ENCODE measurements at regions not wholly inside any gene's neighbourhood (a gene's known extent, or its start where the extent isn't known, plus 50 kb on each side); places are given as distances from the start of the nearest gene placed in this dataset.

- Histone ChIP-seq H3K9me3 (no peaks in the 10 kb centered on the region), H3K4me3 (no peak overlapping the region), H3K4me1 (0 out of 3 replicates have a peak, but pooled peaks cover 2% of the 10 kb centered on the region), H3K4me2 (no peak overlapping the region), H3K27ac (no peak overlapping the region)
- TF ChIP-seq, protein P1, sequence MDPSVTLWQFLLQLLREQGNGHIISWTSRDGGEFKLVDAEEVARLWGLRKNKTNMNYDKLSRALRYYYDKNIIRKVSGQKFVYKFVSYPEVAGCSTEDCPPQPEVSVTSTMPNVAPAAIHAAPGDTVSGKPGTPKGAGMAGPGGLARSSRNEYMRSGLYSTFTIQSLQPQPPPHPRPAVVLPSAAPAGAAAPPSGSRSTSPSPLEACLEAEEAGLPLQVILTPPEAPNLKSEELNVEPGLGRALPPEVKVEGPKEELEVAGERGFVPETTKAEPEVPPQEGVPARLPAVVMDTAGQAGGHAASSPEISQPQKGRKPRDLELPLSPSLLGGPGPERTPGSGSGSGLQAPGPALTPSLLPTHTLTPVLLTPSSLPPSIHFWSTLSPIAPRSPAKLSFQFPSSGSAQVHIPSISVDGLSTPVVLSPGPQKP (IDR thresholded peaks at IDR 0.05; ENCODE audit: low read depth, low read length) = no peak
- no peak for TF ChIP-seq KDM5A (IDR thresholded peaks at IDR 0.05)
- TF ChIP-seq CHD4 (IDR thresholded peaks at IDR 0.05; ENCODE audit: borderline replicate concordance) = no peak
- no peak for TF ChIP-seq HOXB13 (CRISPR knock-in tag; IDR thresholded peaks at IDR 0.05; ENCODE audit: low read depth)
- no peak for TF ChIP-seq HOXA7 (CRISPR knock-in tag; IDR thresholded peaks at IDR 0.05)
- TF ChIP-seq TFCP2L1 (CRISPR knock-in tag; IDR thresholded peaks at IDR 0.05) = no peak
- TF ChIP-seq ZC3H11A (IDR thresholded peaks at IDR 0.05) = no peak
- no peak for TF ChIP-seq BCL3 (IDR thresholded peaks at IDR 0.05)
- no peak for TF ChIP-seq MAFK (IDR thresholded peaks at IDR 0.05; ENCODE audit: partially characterized antibody)
- TF ChIP-seq FOSL2 (IDR thresholded peaks at IDR 0.05) = no peak
- no peak for TF ChIP-seq FOSL2 (CRISPR knock-in tag; IDR thresholded peaks at IDR 0.05)
- TF ChIP-seq MAX (IDR thresholded peaks at IDR 0.05) = no peak
- TF ChIP-seq SMC3 (IDR thresholded peaks at IDR 0.05) = no peak
- TF ChIP-seq CHD2 (IDR thresholded peaks at IDR 0.05; ENCODE audit: low read length, partially characterized antibody) = no peak
- TF ChIP-seq, protein P2, sequence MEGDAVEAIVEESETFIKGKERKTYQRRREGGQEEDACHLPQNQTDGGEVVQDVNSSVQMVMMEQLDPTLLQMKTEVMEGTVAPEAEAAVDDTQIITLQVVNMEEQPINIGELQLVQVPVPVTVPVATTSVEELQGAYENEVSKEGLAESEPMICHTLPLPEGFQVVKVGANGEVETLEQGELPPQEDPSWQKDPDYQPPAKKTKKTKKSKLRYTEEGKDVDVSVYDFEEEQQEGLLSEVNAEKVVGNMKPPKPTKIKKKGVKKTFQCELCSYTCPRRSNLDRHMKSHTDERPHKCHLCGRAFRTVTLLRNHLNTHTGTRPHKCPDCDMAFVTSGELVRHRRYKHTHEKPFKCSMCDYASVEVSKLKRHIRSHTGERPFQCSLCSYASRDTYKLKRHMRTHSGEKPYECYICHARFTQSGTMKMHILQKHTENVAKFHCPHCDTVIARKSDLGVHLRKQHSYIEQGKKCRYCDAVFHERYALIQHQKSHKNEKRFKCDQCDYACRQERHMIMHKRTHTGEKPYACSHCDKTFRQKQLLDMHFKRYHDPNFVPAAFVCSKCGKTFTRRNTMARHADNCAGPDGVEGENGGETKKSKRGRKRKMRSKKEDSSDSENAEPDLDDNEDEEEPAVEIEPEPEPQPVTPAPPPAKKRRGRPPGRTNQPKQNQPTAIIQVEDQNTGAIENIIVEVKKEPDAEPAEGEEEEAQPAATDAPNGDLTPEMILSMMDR (IDR thresholded peaks at IDR 0.05) = no peak
- TF ChIP-seq HDAC2 (IDR thresholded peaks at IDR 0.05) = no peak
- DNase-seq (ENCODE audit: low read depth in 1 of 2, low spot score in 1 of 2) = no peak
- no peak for FAIRE-seq
- 82% methylated on average over 13 of the region's 13 CpGs for WGBS (ENCODE audit: missing lambda C conversion rate)
- ChIA-PET POLR2A (no interaction called here), CTCF (no interaction called here)
- no peak for ATAC-seq
Measured at GRCh38 chr12:11946161-11946560, 124.6 kb upstream of the BCL2L14 start.

DNA sequence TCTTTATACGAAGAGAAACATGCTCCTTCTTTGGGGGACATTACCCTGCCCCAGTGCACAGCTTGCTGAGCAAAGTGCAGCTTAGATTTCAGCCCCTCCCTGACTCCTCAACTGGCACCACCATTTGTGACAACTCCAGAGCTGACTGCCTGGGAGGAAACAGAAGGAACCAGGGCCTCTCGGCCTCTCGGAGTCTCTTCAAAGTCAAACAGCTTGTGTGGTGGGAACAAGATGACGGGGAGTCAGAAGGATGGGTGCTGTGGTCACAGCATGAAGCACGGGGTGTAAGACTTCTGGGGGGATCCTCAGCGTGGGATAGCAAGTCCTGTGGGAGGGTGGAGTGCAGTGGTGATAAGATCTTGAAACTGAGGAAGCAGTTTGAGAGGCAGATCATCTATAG lies 123.5 kb upstream of the BCL2L14 start:
- FAIRE-seq (no peak), ATAC-seq (no peak), DNase-seq (ENCODE audit: low read depth in 1 of 2, low spot score in 1 of 2) (no peak)
- Histone ChIP-seq H3K9me3 (no peaks in the 10 kb centered on the region), H3K4me2 (no peak overlapping the region), H3K27ac (no peak overlapping the region), H3K4me3 (no peak overlapping the region), H3K4me1 (0 out of 3 replicates have a peak, but pooled peaks cover 3% of the 10 kb centered on the region)
- ChIA-PET POLR2A (no interaction called here), CTCF (interaction anchor here (1.1 kb wide), 1 partner anchor 87 kb away, joined by 3 read pairs; no protein-coding TSS in a partner anchor)
- 53% methylated on average over 6 of the region's 6 CpGs for WGBS (ENCODE audit: missing lambda C conversion rate)
- TF ChIP-seq MYC (IDR thresholded peaks at IDR 0.05; ENCODE audit: borderline replicate concordance, low read length) = no peak
- TF ChIP-seq, protein P3, sequence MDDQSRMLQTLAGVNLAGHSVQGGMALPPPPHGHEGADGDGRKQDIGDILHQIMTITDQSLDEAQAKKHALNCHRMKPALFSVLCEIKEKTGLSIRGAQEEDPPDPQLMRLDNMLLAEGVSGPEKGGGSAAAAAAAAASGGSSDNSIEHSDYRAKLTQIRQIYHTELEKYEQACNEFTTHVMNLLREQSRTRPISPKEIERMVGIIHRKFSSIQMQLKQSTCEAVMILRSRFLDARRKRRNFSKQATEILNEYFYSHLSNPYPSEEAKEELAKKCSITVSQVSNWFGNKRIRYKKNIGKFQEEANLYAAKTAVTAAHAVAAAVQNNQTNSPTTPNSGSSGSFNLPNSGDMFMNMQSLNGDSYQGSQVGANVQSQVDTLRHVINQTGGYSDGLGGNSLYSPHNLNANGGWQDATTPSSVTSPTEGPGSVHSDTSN (IDR thresholded peaks at IDR 0.05) = no peak
- TF ChIP-seq JUN (IDR thresholded peaks at IDR 0.05) = no peak
- no peak for TF ChIP-seq POLR2A (IDR thresholded peaks at IDR 0.05; ENCODE audit: low read length)
- no peak for TF ChIP-seq SMC3 (IDR thresholded peaks at IDR 0.05)
- TF ChIP-seq CEBPB (IDR thresholded peaks at IDR 0.05) = no peak

Data from A549 (cell line).